ENCODE measurements at regions not wholly inside any gene's neighbourhood (a gene's known extent, or its start where the extent isn't known, plus 50 kb on each side); places are given as distances from the start of the nearest gene placed in this dataset.

- FAIRE-seq = no peak
- no peaks in the 10 kb centered on the region for H3K9me3 ChIP-seq (ENCODE audit: low read length)
- H3K36me3 ChIP-seq (replicated peaks in 1 of 2; ENCODE audit: control insufficient read depth in 1 of 2, insufficient read depth in 2 of 2, low read length in 2 of 2) = no peaks in the 10 kb centered on the region
- no peaks in the 10 kb centered on the region for H3K4me1 ChIP-seq (ENCODE audit: insufficient read depth, low read length)
- DNase-seq (ENCODE audit: low spot score) = no peak
- no peak overlapping the region for H3K9ac ChIP-seq (ENCODE audit: insufficient read depth, low read depth, low read length)
- H3K27ac ChIP-seq (ENCODE audit: extremely low read length, insufficient read depth, low read length) = no peak overlapping the region
- no peaks in the 10 kb centered on the region; the same call in 1 of the 2 replicates for H4K20me1 ChIP-seq (ENCODE audit: insufficient read depth, low read length)
- H3K4me3 ChIP-seq (replicated peaks in 1 of 3; ENCODE audit: insufficient read depth in 1 of 3, low read depth in 2 of 3, low read length in 3 of 3) = no peak overlapping the region
- POLR2A ChIA-PET = no interaction called here
- WGBS (ENCODE audit: low lambda C conversion rate) = 14% methylated on average over 5 of the region's 5 CpGs
- intact Hi-C loops (cut with micrococcal nuclease; ENCODE audit: unreplicated experiment) = no loop called here
- H2AFZ ChIP-seq (ENCODE audit: low read length) = no peak overlapping the region
- no TSS peak for BruUV-seq (replicated peaks)
- H3K4me2 ChIP-seq (ENCODE audit: low read depth, low read length) = no peak overlapping the region
- no peaks in the 10 kb centered on the region for H3K27me3 ChIP-seq (ENCODE audit: control insufficient read depth in 1 of 2, insufficient read depth in 2 of 2, low read length in 2 of 2)
- CTCF ChIA-PET (ENCODE audit: low intra/inter-chr PET ratio, low total read pairs) = no interaction called here
- no peaks in the 10 kb centered on the region for H3K79me2 ChIP-seq (ENCODE audit: insufficient read depth, low read length)
- in situ Hi-C loops (cut with HindIII; ENCODE audit: extremely low pct_ligation_motif_present, low pct_unique_long_range_greater_than_20kb) = no loop called here
- no peak for ATAC-seq
- no peak for TF ChIP-seq MYPOP (CRISPR knock-in tag; IDR thresholded peaks at IDR 0.05)
- TF ChIP-seq KMT2A (CRISPR knock-in tag; IDR thresholded peaks at IDR 0.05) = no peak
- TF ChIP-seq HMGXB3 (CRISPR knock-in tag; IDR thresholded peaks at IDR 0.05; ENCODE audit: borderline replicate concordance) = no peak
- no peak for TF ChIP-seq SYNCRIP (IDR thresholded peaks at IDR 0.05; ENCODE audit: insufficient read depth, low read depth, low read length)
- TF ChIP-seq NAIF1 (CRISPR knock-in tag; IDR thresholded peaks at IDR 0.05; ENCODE audit: borderline replicate concordance) = no peak
- TF ChIP-seq HMG20A (CRISPR knock-in tag; IDR thresholded peaks at IDR 0.05; ENCODE audit: borderline replicate concordance) = no peak
- TF ChIP-seq, protein P1, sequence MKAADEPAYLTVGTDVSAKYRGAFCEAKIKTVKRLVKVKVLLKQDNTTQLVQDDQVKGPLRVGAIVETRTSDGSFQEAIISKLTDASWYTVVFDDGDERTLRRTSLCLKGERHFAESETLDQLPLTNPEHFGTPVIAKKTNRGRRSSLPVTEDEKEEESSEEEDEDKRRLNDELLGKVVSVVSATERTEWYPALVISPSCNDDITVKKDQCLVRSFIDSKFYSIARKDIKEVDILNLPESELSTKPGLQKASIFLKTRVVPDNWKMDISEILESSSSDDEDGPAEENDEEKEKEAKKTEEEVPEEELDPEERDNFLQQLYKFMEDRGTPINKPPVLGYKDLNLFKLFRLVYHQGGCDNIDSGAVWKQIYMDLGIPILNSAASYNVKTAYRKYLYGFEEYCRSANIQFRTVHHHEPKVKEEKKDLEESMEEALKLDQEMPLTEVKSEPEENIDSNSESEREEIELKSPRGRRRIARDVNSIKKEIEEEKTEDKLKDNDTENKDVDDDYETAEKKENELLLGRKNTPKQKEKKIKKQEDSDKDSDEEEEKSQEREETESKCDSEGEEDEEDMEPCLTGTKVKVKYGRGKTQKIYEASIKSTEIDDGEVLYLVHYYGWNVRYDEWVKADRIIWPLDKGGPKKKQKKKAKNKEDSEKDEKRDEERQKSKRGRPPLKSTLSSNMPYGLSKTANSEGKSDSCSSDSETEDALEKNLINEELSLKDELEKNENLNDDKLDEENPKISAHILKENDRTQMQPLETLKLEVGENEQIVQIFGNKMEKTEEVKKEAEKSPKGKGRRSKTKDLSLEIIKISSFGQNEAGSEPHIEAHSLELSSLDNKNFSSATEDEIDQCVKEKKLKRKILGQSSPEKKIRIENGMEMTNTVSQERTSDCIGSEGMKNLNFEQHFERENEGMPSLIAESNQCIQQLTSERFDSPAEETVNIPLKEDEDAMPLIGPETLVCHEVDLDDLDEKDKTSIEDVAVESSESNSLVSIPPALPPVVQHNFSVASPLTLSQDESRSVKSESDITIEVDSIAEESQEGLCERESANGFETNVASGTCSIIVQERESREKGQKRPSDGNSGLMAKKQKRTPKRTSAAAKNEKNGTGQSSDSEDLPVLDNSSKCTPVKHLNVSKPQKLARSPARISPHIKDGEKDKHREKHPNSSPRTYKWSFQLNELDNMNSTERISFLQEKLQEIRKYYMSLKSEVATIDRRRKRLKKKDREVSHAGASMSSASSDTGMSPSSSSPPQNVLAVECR (CRISPR knock-in tag; IDR thresholded peaks at IDR 0.05; ENCODE audit: borderline replicate concordance) = no peak
- no peak for TF ChIP-seq ZNF513 (CRISPR knock-in tag; conservative IDR thresholded peaks at IDR 0.05)
- TF ChIP-seq ZNF3 (CRISPR knock-in tag; IDR thresholded peaks at IDR 0.05) = no peak
- TF ChIP-seq RFX3 (CRISPR knock-in tag; IDR thresholded peaks at IDR 0.05) = no peak
- TF ChIP-seq ZNF251 (CRISPR knock-in tag; IDR thresholded peaks at IDR 0.05) = no peak
- no peak for TF ChIP-seq MIER3 (CRISPR knock-in tag; IDR thresholded peaks at IDR 0.05; ENCODE audit: borderline replicate concordance)
- TF ChIP-seq KDM2A (CRISPR knock-in tag; IDR thresholded peaks at IDR 0.05; ENCODE audit: borderline replicate concordance, low read depth) = no peak
- no peak for TF ChIP-seq FOXM1 (CRISPR knock-in tag; IDR thresholded peaks at IDR 0.05)
Measured at GRCh38 chr4:176526704-176527103, 206.9 kb downstream of the SPCS3 start.
